ENCODE measurements at regions not wholly inside any gene's neighbourhood (a gene's known extent, or its start where the extent isn't known, plus 50 kb on each side); places are given as distances from the start of the nearest gene placed in this dataset.

DNA sequence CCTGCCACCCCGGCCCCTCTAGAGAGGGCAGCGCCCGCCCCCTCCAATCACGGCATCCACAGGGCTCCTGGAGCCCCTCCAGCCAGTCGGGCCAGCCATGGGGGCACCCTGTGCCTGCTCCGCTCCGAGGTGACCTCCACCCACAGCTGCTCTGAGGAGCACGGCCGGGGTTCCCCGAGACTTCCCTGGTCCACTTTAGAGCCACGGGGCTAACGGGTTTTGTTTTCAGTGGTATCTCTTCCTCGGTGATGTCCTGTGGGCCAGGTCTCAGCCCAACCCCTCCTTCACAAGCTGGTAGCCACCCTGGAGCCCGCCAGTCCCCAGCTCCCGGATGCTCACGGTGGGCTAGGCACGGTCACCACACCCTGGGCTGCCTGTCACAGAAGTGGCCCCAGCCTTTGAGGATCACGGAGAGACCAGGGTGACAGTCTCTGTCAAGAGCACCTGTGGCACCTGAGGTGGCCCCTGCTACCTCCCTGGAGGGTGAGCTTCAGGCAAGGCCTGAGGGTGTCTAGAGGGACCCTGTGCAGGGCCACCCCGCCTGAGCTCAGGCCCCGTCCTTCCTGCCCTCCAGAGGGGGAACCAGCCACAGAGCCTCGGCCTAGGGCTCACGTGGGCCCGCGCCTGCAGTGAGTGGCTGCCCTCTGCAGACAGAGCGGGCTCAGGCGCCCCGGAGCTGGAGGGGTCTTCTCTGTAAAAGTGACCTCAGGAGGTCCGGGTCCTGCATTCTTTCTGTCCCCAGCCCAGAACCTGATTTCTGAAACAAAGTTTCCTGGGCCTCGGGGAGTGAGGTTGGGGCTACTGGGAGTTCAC, 146.0 kb upstream of the C14orf180 start:
- TF ChIP-seq, protein P1, sequence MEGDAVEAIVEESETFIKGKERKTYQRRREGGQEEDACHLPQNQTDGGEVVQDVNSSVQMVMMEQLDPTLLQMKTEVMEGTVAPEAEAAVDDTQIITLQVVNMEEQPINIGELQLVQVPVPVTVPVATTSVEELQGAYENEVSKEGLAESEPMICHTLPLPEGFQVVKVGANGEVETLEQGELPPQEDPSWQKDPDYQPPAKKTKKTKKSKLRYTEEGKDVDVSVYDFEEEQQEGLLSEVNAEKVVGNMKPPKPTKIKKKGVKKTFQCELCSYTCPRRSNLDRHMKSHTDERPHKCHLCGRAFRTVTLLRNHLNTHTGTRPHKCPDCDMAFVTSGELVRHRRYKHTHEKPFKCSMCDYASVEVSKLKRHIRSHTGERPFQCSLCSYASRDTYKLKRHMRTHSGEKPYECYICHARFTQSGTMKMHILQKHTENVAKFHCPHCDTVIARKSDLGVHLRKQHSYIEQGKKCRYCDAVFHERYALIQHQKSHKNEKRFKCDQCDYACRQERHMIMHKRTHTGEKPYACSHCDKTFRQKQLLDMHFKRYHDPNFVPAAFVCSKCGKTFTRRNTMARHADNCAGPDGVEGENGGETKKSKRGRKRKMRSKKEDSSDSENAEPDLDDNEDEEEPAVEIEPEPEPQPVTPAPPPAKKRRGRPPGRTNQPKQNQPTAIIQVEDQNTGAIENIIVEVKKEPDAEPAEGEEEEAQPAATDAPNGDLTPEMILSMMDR (IDR thresholded peaks at IDR 0.05; ENCODE audit: borderline replicate concordance, extremely low read depth, low read length, poor library complexity, severe bottlenecking): no peak
- TF ChIP-seq EZH2 (IDR thresholded peaks at IDR 0.05; ENCODE audit: borderline replicate concordance, low read depth, low read length, severe bottlenecking): no peak
